ENCODE measurements at regions not wholly inside any gene's neighbourhood (a gene's known extent, or its start where the extent isn't known, plus 50 kb on each side); places are given as distances from the start of the nearest gene placed in this dataset.

GRCh38 chr10:128956149-128956548 lies 510.9 kb upstream of the MGMT start:
- Histone ChIP-seq H3K27me3 (ENCODE audit: control insufficient read depth, insufficient read depth, low read length) (no peaks in the 10 kb centered on the region), H3K4me2 (ENCODE audit: low read length) (no peak overlapping the region), H3K4me1 (ENCODE audit: control insufficient read depth, insufficient read depth, low read length) (no peaks in the 10 kb centered on the region), H3K9me3 (replicated peaks; ENCODE audit: low read length) (peaks cover 4% of the 10 kb centered on the region), H3K4me3 (ENCODE audit: low read length) (no peak overlapping the region), H3K9ac (ENCODE audit: low read depth, low read length) (no peak overlapping the region), H3K36me3 (ENCODE audit: insufficient read depth, low read length) (no peaks in the 10 kb centered on the region)

DNA sequence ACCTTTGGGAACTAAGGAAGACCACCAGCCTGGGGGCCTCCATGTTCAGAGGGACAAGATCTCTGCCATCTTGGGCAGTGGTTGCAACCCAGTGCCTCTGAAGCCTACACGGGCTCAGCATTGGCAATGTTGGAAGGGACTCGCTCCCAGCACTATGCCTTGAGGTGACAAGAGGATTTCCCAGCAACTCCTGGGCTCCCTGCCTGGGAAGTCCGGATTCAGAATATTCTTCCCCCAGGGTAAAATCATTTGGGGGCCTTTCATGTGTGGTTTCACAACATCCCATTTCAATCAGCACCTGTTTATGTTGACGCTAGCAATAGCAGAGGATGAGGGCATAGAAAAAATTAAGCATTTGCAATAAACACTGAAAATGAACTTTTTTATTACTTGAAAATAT lies 509.8 kb upstream of the MGMT start:
- H3K4me1 ChIP-seq (ENCODE audit: control insufficient read depth, insufficient read depth, low read length): no peaks in the 10 kb centered on the region
- H3K27me3 ChIP-seq (ENCODE audit: control insufficient read depth, insufficient read depth, low read length): no peaks in the 10 kb centered on the region

GRCh38 chr10:128958834-128959690 lies 508.0 kb upstream of the MGMT start:
- H3K36me3 ChIP-seq (ENCODE audit: insufficient read depth, low read length): no peaks in the 10 kb centered on the region
- peaks cover 4% of the 10 kb centered on the region for H3K9me3 ChIP-seq (replicated peaks; ENCODE audit: low read length)
- H3K4me3 ChIP-seq (ENCODE audit: low read length): no peak overlapping the region

More for the DNA sequence above, 509.8 kb upstream of the MGMT start:
- Histone ChIP-seq H3K4me2 (ENCODE audit: low read length) (no peak overlapping the region), H3K36me3 (ENCODE audit: insufficient read depth, low read length) (no peaks in the 10 kb centered on the region), H3K9me3 (replicated peaks; ENCODE audit: low read length) (peaks cover 8% of the 10 kb centered on the region), H3K4me3 (ENCODE audit: low read length) (no peak overlapping the region), H3K9ac (ENCODE audit: low read depth, low read length) (no peak overlapping the region)

DNA sequence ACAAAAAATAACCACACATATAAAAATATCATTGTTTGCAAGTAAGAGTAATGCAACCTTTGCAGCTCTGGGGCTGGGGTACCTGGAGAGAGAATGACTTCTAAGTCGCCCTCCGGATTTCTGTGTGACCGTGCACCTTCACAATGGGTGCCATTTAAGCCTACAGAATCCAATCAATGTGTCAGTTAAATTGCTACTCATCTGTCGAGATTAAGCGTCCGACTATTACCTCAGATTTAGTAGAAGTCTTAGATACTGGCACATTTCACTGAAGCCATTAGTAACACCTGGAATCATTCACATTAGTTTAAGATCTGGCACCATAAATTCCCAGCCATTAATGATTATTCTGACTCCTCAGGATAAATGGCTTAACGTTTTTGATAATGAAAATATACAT lies 507.3 kb upstream of the MGMT start:
- Histone ChIP-seq H3K9ac (ENCODE audit: low read depth, low read length) (no peak overlapping the region), H3K4me3 (ENCODE audit: low read length) (no peak overlapping the region), H3K27me3 (ENCODE audit: control insufficient read depth, insufficient read depth, low read length) (no peaks in the 10 kb centered on the region), H3K4me2 (ENCODE audit: low read length) (no peak overlapping the region), H3K4me1 (ENCODE audit: control insufficient read depth, insufficient read depth, low read length) (no peaks in the 10 kb centered on the region), H3K9me3 (replicated peaks; ENCODE audit: low read length) (peaks cover 4% of the 10 kb centered on the region), H3K36me3 (ENCODE audit: insufficient read depth, low read length) (no peaks in the 10 kb centered on the region)

More at GRCh38 chr10:128958834-128959690, 508.0 kb upstream of the MGMT start:
- H3K9ac ChIP-seq (ENCODE audit: low read depth, low read length): no peak overlapping the region
- no peaks in the 10 kb centered on the region for H3K27me3 ChIP-seq (ENCODE audit: control insufficient read depth, insufficient read depth, low read length)
- no peaks in the 10 kb centered on the region for H3K4me1 ChIP-seq (ENCODE audit: control insufficient read depth, insufficient read depth, low read length)
- no peak overlapping the region for H3K4me2 ChIP-seq (ENCODE audit: low read length)

GRCh38 chr10:128960517-128960916 lies 506.5 kb upstream of the MGMT start:
- Histone ChIP-seq H3K4me1 (ENCODE audit: control insufficient read depth, insufficient read depth, low read length) (no peaks in the 10 kb centered on the region), H3K27me3 (ENCODE audit: control insufficient read depth, insufficient read depth, low read length) (no peaks in the 10 kb centered on the region), H3K4me3 (ENCODE audit: low read length) (no peak overlapping the region), H3K9ac (ENCODE audit: low read depth, low read length) (no peak overlapping the region), H3K36me3 (ENCODE audit: insufficient read depth, low read length) (no peaks in the 10 kb centered on the region), H3K9me3 (replicated peaks; ENCODE audit: low read length) (peaks cover 8% of the 10 kb centered on the region), H3K4me2 (ENCODE audit: low read length) (no peak overlapping the region)

DNA sequence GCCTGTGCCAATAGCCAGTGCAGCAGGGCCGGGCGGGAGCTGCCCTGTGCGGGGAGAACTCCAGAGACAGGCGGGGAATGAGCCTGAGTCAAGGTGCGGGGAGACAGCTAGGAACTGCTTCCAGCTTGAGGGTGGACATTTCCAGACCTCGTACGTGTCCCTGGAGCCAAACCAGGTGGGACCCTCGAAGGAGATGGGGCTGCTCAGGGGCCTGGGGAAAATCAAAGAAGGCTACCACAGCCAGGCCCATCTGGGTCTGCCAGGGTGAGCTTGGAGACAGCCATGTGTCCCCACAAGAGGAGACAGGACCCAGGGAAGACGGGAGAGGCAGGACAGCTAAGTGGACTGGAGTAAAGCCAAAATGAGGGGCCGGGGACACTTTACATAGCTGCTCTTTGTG lies 504.9 kb upstream of the MGMT start:
- no peak overlapping the region for H3K9ac ChIP-seq (ENCODE audit: low read depth, low read length)
- H3K4me1 ChIP-seq (ENCODE audit: control insufficient read depth, insufficient read depth, low read length): no peaks in the 10 kb centered on the region
- H3K36me3 ChIP-seq (ENCODE audit: insufficient read depth, low read length): no peaks in the 10 kb centered on the region
- H3K9me3 ChIP-seq (replicated peaks; ENCODE audit: low read length): peaks cover 17% of the 10 kb centered on the region
- H3K27me3 ChIP-seq (ENCODE audit: control insufficient read depth, insufficient read depth, low read length): no peaks in the 10 kb centered on the region
- no peak overlapping the region for H3K4me2 ChIP-seq (ENCODE audit: low read length)
- no peak overlapping the region for H3K4me3 ChIP-seq (ENCODE audit: low read length)

GRCh38 chr10:128963211-128964099 lies 503.6 kb upstream of the MGMT start:
- no peaks in the 10 kb centered on the region for H3K36me3 ChIP-seq (ENCODE audit: insufficient read depth, low read length)
- H3K27me3 ChIP-seq (ENCODE audit: control insufficient read depth, insufficient read depth, low read length): no peaks in the 10 kb centered on the region
- H3K4me3 ChIP-seq (ENCODE audit: low read length): no peak overlapping the region
- no peak overlapping the region for H3K9ac ChIP-seq (ENCODE audit: low read depth, low read length)
- no peak overlapping the region for H3K4me2 ChIP-seq (ENCODE audit: low read length)
- peaks cover 18% of the 10 kb centered on the region for H3K9me3 ChIP-seq (replicated peaks; ENCODE audit: low read length)
- no peaks in the 10 kb centered on the region for H3K4me1 ChIP-seq (ENCODE audit: control insufficient read depth, insufficient read depth, low read length)

GRCh38 chr10:128964100-128964403 lies 503.0 kb upstream of the MGMT start:
- H3K9ac ChIP-seq (ENCODE audit: low read depth, low read length): no peak overlapping the region
- H3K4me2 ChIP-seq (ENCODE audit: low read length): no peak overlapping the region
- H3K27me3 ChIP-seq (ENCODE audit: control insufficient read depth, insufficient read depth, low read length): no peaks in the 10 kb centered on the region
- no peaks in the 10 kb centered on the region for H3K36me3 ChIP-seq (ENCODE audit: insufficient read depth, low read length)
- H3K4me1 ChIP-seq (ENCODE audit: control insufficient read depth, insufficient read depth, low read length): no peaks in the 10 kb centered on the region
- peaks cover 18% of the 10 kb centered on the region for H3K9me3 ChIP-seq (replicated peaks; ENCODE audit: low read length)
- no peak overlapping the region for H3K4me3 ChIP-seq (ENCODE audit: low read length)

DNA sequence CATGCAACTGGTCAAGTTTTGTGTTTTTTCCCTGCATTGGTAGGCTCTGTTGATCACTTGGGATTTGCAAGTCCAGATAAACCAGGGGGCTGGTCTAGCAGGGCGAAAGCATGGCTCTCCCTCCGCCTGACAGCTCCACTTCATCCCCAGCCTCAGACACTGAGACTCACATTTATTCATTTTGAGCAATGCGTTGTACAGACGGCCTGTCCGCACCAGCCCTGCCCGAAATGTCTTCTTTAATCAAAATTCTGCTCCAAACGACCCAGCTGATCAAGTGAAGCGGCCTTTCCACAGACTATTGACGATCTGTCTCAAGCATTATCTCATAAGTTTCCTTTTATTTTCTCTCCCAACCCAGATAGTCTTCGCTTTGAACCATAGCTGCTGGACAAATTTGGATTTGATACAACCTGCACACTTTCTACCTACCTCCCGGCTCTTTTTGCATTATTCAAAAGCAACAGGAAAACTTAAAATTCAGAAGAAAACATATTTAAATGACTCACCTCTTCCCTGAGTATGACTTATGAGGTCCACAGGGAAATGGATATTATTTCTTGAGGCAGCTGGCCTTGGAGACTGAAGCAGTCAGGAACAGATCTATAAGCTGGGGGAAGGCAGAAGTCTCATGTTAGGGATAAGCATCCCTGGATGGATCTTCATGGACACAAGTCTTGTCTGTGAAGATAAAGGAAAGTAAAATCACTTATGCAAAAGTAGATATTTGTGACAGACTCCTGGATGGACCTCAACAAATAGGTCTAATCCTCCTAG lies 498.9 kb upstream of the MGMT start:
- no peaks in the 10 kb centered on the region for H3K4me1 ChIP-seq (ENCODE audit: control insufficient read depth, insufficient read depth, low read length)
- no peak overlapping the region for H3K9ac ChIP-seq (ENCODE audit: low read depth, low read length)
- H3K4me2 ChIP-seq (ENCODE audit: low read length): no peak overlapping the region
- peaks cover 18% of the 10 kb centered on the region for H3K9me3 ChIP-seq (replicated peaks; ENCODE audit: low read length)
- no peaks in the 10 kb centered on the region for H3K27me3 ChIP-seq (ENCODE audit: control insufficient read depth, insufficient read depth, low read length)
- no peak overlapping the region for H3K4me3 ChIP-seq (ENCODE audit: low read length)
- no peaks in the 10 kb centered on the region for H3K36me3 ChIP-seq (ENCODE audit: insufficient read depth, low read length)

DNA sequence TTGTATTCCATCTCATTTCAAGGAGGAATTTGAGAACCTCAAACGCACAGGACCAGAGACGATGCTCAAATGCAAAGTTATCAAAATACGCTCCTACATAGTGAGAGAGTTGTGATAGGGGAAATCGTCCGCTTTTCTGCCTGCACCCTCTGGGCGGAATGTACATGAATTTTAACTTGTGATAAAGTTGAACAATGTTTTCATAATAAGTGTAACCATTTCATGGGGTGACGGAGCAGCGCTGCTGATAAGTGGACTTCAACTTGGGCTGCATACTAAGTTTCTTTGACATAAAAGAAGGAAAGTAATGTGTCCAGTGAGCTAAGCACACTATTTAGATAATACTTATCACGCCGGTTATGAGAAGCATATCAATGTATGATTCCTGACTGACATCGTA lies 497.5 kb upstream of the MGMT start:
- H3K4me2 ChIP-seq (ENCODE audit: low read length): no peak overlapping the region
- no peaks in the 10 kb centered on the region for H3K27me3 ChIP-seq (ENCODE audit: control insufficient read depth, insufficient read depth, low read length)
- H3K9me3 ChIP-seq (replicated peaks; ENCODE audit: low read length): peaks cover 18% of the 10 kb centered on the region
- no peaks in the 10 kb centered on the region for H3K4me1 ChIP-seq (ENCODE audit: control insufficient read depth, insufficient read depth, low read length)
- H3K9ac ChIP-seq (ENCODE audit: low read depth, low read length): no peak overlapping the region
- no peaks in the 10 kb centered on the region for H3K36me3 ChIP-seq (ENCODE audit: insufficient read depth, low read length)
- no peak overlapping the region for H3K4me3 ChIP-seq (ENCODE audit: low read length)

DNA sequence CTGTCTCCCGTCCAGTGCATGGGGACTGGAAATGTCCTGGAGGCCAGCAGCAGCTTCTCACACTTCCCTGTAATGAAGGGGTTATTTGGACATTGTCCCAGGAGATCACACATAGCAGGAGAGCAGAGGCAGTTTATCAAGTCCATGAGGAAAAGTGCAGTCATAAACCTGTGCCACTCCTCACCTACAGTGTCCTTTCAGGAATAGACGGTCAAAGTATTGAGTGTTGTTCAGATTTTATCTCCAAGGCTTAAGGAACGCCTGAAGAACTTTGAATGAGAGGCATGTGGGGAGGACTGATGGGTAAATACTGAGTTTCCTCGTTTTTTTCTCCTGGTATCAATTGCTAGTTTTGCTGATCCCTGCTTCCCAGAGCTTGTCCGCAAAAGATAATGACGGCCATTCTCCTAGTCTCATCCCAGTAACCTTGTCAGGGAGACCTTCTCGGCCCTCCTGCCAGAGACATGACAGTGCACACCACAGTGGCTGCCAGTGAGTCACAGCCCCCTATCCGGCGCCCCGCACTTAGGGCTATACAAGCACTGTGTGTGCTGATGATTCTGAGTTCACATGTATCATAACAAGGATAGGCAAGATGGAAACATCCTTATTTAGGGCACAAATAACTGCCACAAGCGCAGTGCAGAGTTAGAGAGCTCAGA lies 495.5 kb upstream of the MGMT start:
- no peaks in the 10 kb centered on the region for H3K4me1 ChIP-seq (ENCODE audit: control insufficient read depth, insufficient read depth, low read length)
- no peaks in the 10 kb centered on the region for H3K27me3 ChIP-seq (ENCODE audit: control insufficient read depth, insufficient read depth, low read length)
- H3K4me2 ChIP-seq (ENCODE audit: low read length): no peak overlapping the region
- H3K9ac ChIP-seq (ENCODE audit: low read depth, low read length): no peak overlapping the region
- H3K9me3 ChIP-seq (replicated peaks; ENCODE audit: low read length): peaks cover 12% of the 10 kb centered on the region
- H3K36me3 ChIP-seq (ENCODE audit: insufficient read depth, low read length): no peaks in the 10 kb centered on the region
- no peak overlapping the region for H3K4me3 ChIP-seq (ENCODE audit: low read length)
